ENCODE measurements at regions not wholly inside any gene's neighbourhood (a gene's known extent, or its start where the extent isn't known, plus 50 kb on each side); places are given as distances from the start of the nearest gene placed in this dataset.

DNA sequence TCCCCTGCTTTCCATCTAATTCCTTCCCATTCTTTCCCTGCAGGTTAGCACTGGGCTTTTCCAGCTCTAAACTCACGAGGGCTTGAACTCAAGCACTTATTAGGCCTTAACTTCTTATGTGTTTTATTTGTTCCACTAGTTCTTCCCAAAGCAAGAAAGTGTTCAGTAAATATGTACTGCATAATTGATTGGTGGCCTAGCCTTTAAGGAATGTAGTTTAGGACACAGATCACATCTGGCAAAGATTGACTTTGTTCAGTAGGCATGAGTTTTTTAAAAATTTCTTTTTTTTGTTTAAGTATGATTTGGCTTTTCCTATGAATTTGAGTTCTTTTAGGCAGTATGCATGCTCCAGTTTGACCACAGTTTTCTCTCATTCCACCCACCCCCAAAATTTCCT is 285.2 kb downstream of the NPR3 start:
- Histone ChIP-seq H3K27me3 (ENCODE audit: insufficient read depth, low read length) (no peaks in the 10 kb centered on the region), H3K9me3 (ENCODE audit: insufficient read depth, low read depth, low read length) (no peaks in the 10 kb centered on the region), H3K27ac (ENCODE audit: low read length) (no peak overlapping the region), H3K4me1 (ENCODE audit: insufficient read depth, low read length) (no peaks in the 10 kb centered on the region), H3K36me3 (ENCODE audit: insufficient read depth, low read depth, low read length) (no peaks in the 10 kb centered on the region), H3K9ac (ENCODE audit: low read depth, low read length) (no peak overlapping the region), H3K4me3 (ENCODE audit: low read length) (no peak overlapping the region)

DNA sequence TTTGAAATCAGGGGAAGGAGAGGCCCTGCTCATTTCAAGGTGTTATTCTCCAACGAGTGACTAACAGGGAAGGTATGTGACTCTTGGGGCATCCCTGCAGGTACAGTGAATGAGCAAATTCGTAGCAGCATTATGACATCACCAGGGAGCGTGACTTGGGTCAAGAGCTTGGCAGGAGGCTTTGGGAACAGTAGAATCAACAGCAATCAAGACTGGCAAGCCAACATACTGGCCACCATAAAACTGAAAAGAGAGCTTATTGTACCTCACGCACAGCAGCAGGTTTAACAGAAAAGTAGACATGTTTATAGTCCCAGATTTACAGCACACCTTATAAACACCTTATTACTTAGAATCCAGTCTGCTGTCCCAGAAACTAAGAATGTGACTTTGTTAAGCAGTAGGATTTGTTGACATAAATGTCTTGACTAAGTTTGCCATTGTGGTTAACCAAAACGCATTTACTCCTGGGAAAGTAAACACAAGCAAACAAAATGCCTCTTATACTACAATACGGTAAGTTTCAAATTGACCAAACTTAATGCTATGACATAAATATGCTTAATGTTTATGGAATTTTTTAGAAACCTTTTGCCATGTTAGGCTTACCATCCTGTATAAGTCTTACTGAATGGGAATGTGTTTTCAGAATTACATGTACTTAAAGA is 297.8 kb downstream of the NPR3 start:
- Histone ChIP-seq H3K4me1 (ENCODE audit: insufficient read depth, low read length) (peaks cover 3% of the 10 kb centered on the region), H3K27me3 (ENCODE audit: insufficient read depth, low read length) (no peaks in the 10 kb centered on the region), H3K9ac (ENCODE audit: low read depth, low read length) (no peak overlapping the region), H3K27ac (ENCODE audit: low read length) (no peak overlapping the region), H3K4me3 (ENCODE audit: low read length) (no peak overlapping the region), H3K9me3 (ENCODE audit: insufficient read depth, low read depth, low read length) (peaks cover 4% of the 10 kb centered on the region; the same call in 1 of the 2 replicates), H3K36me3 (ENCODE audit: insufficient read depth, low read depth, low read length) (no peaks in the 10 kb centered on the region)

DNA sequence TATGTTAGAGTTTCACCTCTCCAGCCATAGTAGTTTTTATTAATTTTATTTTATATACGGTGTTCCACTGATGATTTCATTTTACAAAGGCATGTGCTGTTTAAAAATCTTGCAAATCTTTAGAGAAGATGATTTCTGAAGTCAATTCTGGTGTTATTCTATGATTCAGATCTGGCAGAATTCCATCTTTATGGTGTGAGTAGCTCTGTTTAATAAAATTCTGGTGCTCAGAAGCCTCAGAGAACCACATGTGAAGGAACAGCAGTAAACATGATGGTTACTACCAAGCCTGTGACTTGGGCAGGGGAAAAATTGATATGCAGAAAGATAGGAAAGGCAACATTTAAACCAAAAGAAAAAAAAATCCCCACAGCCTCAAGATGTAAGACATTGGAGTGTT is 299.7 kb downstream of the NPR3 start:
- Histone ChIP-seq H3K4me3 (ENCODE audit: low read length) (no peak overlapping the region), H3K27ac (ENCODE audit: low read length) (no peak overlapping the region), H3K9ac (ENCODE audit: low read depth, low read length) (no peak overlapping the region), H3K36me3 (ENCODE audit: insufficient read depth, low read depth, low read length) (no peaks in the 10 kb centered on the region), H3K4me1 (ENCODE audit: insufficient read depth, low read length) (peaks cover 7% of the 10 kb centered on the region), H3K9me3 (ENCODE audit: insufficient read depth, low read depth, low read length) (peaks cover 5% of the 10 kb centered on the region; the same call in 1 of the 2 replicates), H3K27me3 (ENCODE audit: insufficient read depth, low read length) (no peaks in the 10 kb centered on the region)

DNA sequence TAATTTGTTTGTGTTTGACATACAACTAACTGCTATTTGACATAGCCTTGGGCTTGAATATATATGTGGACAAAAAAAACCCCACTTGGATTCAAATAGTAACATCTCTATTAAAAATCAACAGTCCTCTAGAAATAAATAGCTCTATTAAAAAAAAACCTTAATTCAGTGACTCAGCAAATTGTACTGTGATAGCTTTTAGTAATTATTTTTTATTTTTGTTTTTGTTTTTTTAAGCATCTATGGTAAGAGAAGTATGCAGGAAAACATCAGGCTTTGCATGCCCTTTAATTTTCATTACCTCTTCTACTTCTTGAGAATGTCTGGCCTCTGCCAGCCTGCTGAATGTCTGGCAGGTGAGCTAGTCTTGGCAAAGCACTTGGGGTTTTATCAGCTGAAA is 300.7 kb downstream of the NPR3 start:
- H3K9ac ChIP-seq (ENCODE audit: low read depth, low read length): no peak overlapping the region
- H3K27ac ChIP-seq (ENCODE audit: low read length): no peak overlapping the region
- H3K4me3 ChIP-seq (ENCODE audit: low read length): no peak overlapping the region
- H3K27me3 ChIP-seq (ENCODE audit: insufficient read depth, low read length): no peaks in the 10 kb centered on the region
- peaks cover 5% of the 10 kb centered on the region; the same call in 1 of the 2 replicates for H3K9me3 ChIP-seq (ENCODE audit: insufficient read depth, low read depth, low read length)
- H3K4me1 ChIP-seq (ENCODE audit: insufficient read depth, low read length): peaks cover 7% of the 10 kb centered on the region
- H3K36me3 ChIP-seq (ENCODE audit: insufficient read depth, low read depth, low read length): no peaks in the 10 kb centered on the region

- no peak overlapping the region for H3K27ac ChIP-seq (ENCODE audit: low read length)
Measured at GRCh38 chr5:33023649-33024048, 312.5 kb downstream of the NPR3 start.

GRCh38 chr5:33032271-33033070 is 321.4 kb downstream of the NPR3 start:
- Histone ChIP-seq H3K36me3 (ENCODE audit: insufficient read depth, low read depth, low read length) (no peaks in the 10 kb centered on the region), H3K9ac (ENCODE audit: low read depth, low read length) (no peak overlapping the region), H3K4me3 (ENCODE audit: low read length) (no peak overlapping the region), H3K9me3 (ENCODE audit: insufficient read depth, low read depth, low read length) (no peaks in the 10 kb centered on the region), H3K27me3 (ENCODE audit: insufficient read depth, low read length) (no peaks in the 10 kb centered on the region), H3K27ac (ENCODE audit: low read length) (no peak overlapping the region), H3K4me1 (ENCODE audit: insufficient read depth, low read length) (no peaks in the 10 kb centered on the region)

More at GRCh38 chr5:33023649-33024048, 312.5 kb downstream of the NPR3 start:
- no peak overlapping the region for H3K4me3 ChIP-seq (ENCODE audit: low read length)
- no peak overlapping the region for H3K9ac ChIP-seq (ENCODE audit: low read depth, low read length)
- no peaks in the 10 kb centered on the region for H3K9me3 ChIP-seq (ENCODE audit: insufficient read depth, low read depth, low read length)
- no peaks in the 10 kb centered on the region for H3K36me3 ChIP-seq (ENCODE audit: insufficient read depth, low read depth, low read length)
- H3K27me3 ChIP-seq (ENCODE audit: insufficient read depth, low read length): no peaks in the 10 kb centered on the region
- H3K4me1 ChIP-seq (ENCODE audit: insufficient read depth, low read length): no peaks in the 10 kb centered on the region

GRCh38 chr5:33033516-33033915 is 322.4 kb downstream of the NPR3 start:
- Histone ChIP-seq H3K9me3 (ENCODE audit: insufficient read depth, low read depth, low read length) (no peaks in the 10 kb centered on the region), H3K27ac (ENCODE audit: low read length) (no peak overlapping the region), H3K27me3 (ENCODE audit: insufficient read depth, low read length) (no peaks in the 10 kb centered on the region), H3K36me3 (ENCODE audit: insufficient read depth, low read depth, low read length) (no peaks in the 10 kb centered on the region), H3K4me3 (ENCODE audit: low read length) (no peak overlapping the region), H3K9ac (ENCODE audit: low read depth, low read length) (no peak overlapping the region), H3K4me1 (ENCODE audit: insufficient read depth, low read length) (no peaks in the 10 kb centered on the region)

GRCh38 chr5:33034777-33035176 is 323.7 kb downstream of the NPR3 start:
- Histone ChIP-seq H3K9me3 (ENCODE audit: insufficient read depth, low read depth, low read length) (no peaks in the 10 kb centered on the region), H3K27ac (ENCODE audit: low read length) (no peak overlapping the region)

DNA sequence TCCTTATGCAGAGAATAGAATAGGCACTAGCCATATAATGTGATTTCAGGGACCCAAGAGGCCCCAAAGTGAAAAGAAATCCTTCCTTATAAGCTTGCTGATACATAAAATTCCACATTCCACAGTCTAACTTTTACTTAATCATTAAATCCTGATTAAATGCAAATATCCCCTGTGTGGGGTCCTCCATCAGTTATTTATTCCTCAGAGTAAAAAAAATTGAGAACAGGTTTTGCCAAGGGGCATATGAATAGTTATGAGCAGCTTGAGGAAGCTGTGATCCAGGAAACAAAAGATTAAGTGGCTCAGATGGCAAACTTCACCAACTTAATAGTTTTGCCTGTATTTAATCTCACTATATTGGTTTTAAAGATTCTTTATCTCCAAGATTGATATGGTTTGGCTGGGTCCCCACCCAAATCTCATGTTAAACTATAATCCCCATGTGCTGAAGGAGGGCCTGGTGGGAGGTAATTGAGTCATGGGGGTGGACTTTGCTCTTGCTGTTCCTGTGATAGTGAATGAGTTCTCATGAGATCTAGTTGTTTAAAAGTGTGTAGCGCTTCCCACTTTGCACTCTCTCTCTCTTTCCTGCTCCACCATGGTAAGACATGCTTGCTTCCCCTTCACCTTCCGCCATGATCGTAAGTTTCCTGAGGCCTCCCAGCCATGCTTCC is 324.9 kb downstream of the NPR3 start:
- Histone ChIP-seq H3K4me1 (ENCODE audit: insufficient read depth, low read length) (no peaks in the 10 kb centered on the region), H3K27me3 (ENCODE audit: insufficient read depth, low read length) (no peaks in the 10 kb centered on the region), H3K27ac (ENCODE audit: low read length) (no peak overlapping the region), H3K36me3 (ENCODE audit: insufficient read depth, low read depth, low read length) (no peaks in the 10 kb centered on the region), H3K9ac (ENCODE audit: low read depth, low read length) (no peak overlapping the region), H3K9me3 (ENCODE audit: insufficient read depth, low read depth, low read length) (peaks cover 8% of the 10 kb centered on the region; the same call in 1 of the 2 replicates), H3K4me3 (ENCODE audit: low read length) (no peak overlapping the region)

More at GRCh38 chr5:33034777-33035176, 323.7 kb downstream of the NPR3 start:
- Histone ChIP-seq H3K27me3 (ENCODE audit: insufficient read depth, low read length) (no peaks in the 10 kb centered on the region), H3K4me3 (ENCODE audit: low read length) (no peak overlapping the region), H3K36me3 (ENCODE audit: insufficient read depth, low read depth, low read length) (no peaks in the 10 kb centered on the region), H3K4me1 (ENCODE audit: insufficient read depth, low read length) (no peaks in the 10 kb centered on the region), H3K9ac (ENCODE audit: low read depth, low read length) (no peak overlapping the region)

DNA sequence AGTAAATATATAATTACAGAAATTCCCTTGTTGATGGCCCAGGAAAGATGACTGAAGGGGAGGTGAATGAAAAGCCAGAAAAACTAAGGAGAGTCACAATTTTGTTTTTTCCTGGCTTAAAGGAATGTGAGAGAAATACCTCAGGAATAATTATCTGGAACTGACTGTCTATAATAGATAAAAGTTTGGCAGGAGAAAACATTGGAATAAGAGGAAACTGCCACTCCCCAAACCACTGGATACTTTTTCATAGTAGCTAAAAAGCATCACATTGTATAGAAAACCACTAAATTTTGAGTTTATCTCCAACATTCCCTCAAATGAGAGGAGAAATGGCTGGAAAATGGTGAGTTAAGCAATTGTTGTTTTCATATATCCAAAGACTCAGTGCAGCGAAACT is 326.0 kb downstream of the NPR3 start:
- peaks cover 19% of the 10 kb centered on the region for H3K9me3 ChIP-seq (ENCODE audit: insufficient read depth, low read depth, low read length)
- H3K27me3 ChIP-seq (ENCODE audit: insufficient read depth, low read length): no peaks in the 10 kb centered on the region
- no peaks in the 10 kb centered on the region for H3K36me3 ChIP-seq (ENCODE audit: insufficient read depth, low read depth, low read length)
- H3K4me1 ChIP-seq (ENCODE audit: insufficient read depth, low read length): no peaks in the 10 kb centered on the region
- H3K4me3 ChIP-seq (ENCODE audit: low read length): no peak overlapping the region
- no peak overlapping the region for H3K27ac ChIP-seq (ENCODE audit: low read length)
- H3K9ac ChIP-seq (ENCODE audit: low read depth, low read length): no peak overlapping the region

- Histone ChIP-seq H3K4me3 (ENCODE audit: low read length) (no peak overlapping the region), H3K9ac (ENCODE audit: low read depth, low read length) (no peak overlapping the region), H3K9me3 (ENCODE audit: insufficient read depth, low read depth, low read length) (peaks cover 19% of the 10 kb centered on the region), H3K36me3 (ENCODE audit: insufficient read depth, low read depth, low read length) (no peaks in the 10 kb centered on the region), H3K27me3 (ENCODE audit: insufficient read depth, low read length) (no peaks in the 10 kb centered on the region), H3K27ac (ENCODE audit: low read length) (no peak overlapping the region), H3K4me1 (ENCODE audit: insufficient read depth, low read length) (no peaks in the 10 kb centered on the region)
Measured at GRCh38 chr5:33041586-33041985, 330.5 kb downstream of the NPR3 start.
